Activated CD4-positive, alpha-beta memory T cell treated with anti-CD3 and anti-CD28 coated beads for 36 hours (primary cell): ENCODE measurements at regions not wholly inside any gene's neighbourhood (a gene's known extent, or its start where the extent isn't known, plus 50 kb on each side); places are given as distances from the start of the nearest gene placed in this dataset.
"Not testable (repeated sequence)": the region's sequence is repeated elsewhere in the genome, so short reads cannot be mapped to it uniquely, and the experiment has no call there.

ENCODE experiments used
- CTCF ChIA-PET: fragments of 350-600 bp; sonication (Branson Sonifier 250); formaldehyde crosslinking; loops from one replicate; lab custom pipeline; 2021; ENCODE audit warnings: antibody characterized with exemption, inconsistent platforms; lab: Charles Lee
- POLR2A ChIA-PET: fragments of 350-600 bp; sonication (Branson Sonifier 250); formaldehyde crosslinking; loops from one replicate; lab custom pipeline; 2021; ENCODE audit warnings: antibody characterized with exemption; lab: Charles Lee
- DNase-seq: peaks from one replicate; pipeline ENCODE4 v3.0.0-alpha.2; 2020
- H3K27ac Mint-ChIP-seq: one replicate; pipeline ENCODE4 v1.8.0; 2021; ENCODE audit warnings: mixed read lengths
- H3K27me3 Mint-ChIP-seq: one replicate; pipeline ENCODE4 v1.8.0; 2021; ENCODE audit warnings: mixed read lengths
- H3K36me3 Mint-ChIP-seq: one replicate; pipeline ENCODE4 v1.8.0; 2021; ENCODE audit warnings: mixed read lengths
- H3K4me1 Mint-ChIP-seq: one replicate; pipeline ENCODE4 v1.8.0; 2021; ENCODE audit warnings: low read depth, mixed read lengths
- H3K4me3 Mint-ChIP-seq: one replicate; pipeline ENCODE4 v1.8.0; 2021; ENCODE audit warnings: mild to moderate bottlenecking, mixed read lengths
- H3K9me3 Mint-ChIP-seq: one replicate; pipeline ENCODE4 v1.8.0; 2021; ENCODE audit warnings: mixed read lengths
- intact Hi-C: fragments of 100-400 bp; cut with micrococcal nuclease; formaldehyde crosslinking; loops from one replicate; pipeline ENCODE4 v1.15.1; 2023

DNA sequence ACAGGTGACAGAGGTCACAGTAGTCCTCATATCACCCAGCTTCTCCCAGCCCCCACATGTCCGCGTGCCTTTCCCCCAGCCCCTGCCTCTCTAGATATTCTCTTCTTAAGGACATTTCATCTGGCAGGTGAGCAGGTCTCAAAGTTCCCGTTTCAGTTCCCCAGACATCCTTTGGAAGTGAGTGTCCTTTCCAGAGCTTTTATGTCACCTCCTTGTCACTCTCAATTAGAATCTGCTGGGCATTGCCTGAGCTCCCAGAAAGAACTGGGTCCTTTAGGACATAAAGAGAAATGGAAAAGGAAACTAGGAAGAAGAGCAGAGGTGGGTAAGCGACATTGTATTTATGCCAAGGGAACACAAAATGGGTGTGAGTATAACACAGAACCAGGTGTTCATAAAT, 66.9 kb upstream of the CEP85L start:
- peaks cover 42% of the 10 kb centered on the region for H3K4me1 Mint-ChIP-seq
- H3K36me3 Mint-ChIP-seq: no peaks in the 10 kb centered on the region
- DNase-seq: no peak
- H3K4me3 Mint-ChIP-seq: no peak overlapping the region
- ChIA-PET CTCF (interaction anchor here (0.6 kb wide), 1 partner anchor 10 kb away, joined by 3 read pairs; no protein-coding TSS in a partner anchor), POLR2A (interaction anchor here (1.0 kb wide), 1 partner anchor 9 kb away, joined by 3 read pairs; no protein-coding TSS in a partner anchor)
- intact Hi-C loops: no loop called here
- H3K27ac Mint-ChIP-seq: no peak overlapping the region
- H3K9me3 Mint-ChIP-seq: no peaks in the 10 kb centered on the region
- H3K27me3 Mint-ChIP-seq: no peaks in the 10 kb centered on the region

DNA sequence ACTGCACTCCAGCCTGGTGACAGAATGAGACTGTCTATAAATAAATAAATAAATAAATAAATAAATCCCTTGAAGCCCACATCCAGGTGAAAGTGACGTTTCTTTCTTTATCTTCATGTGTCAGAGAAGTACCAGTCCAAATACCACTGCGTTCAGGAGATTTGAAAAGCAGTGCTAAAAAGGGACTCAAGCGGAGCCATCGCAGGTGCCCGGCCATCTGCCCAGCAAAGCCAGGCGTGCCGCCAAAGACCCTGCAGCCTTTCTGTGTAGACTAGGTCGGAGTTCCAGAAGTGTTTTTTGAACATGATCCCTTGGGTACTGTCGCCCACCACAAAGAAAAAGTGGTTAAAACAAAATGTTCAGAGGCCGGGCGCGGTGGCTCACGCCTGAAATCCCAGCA, 65.7 kb upstream of the CEP85L start:
- Mint-ChIP-seq H3K4me1 (peaks cover 49% of the 10 kb centered on the region), H3K27ac (no peak overlapping the region), H3K9me3 (no peaks in the 10 kb centered on the region), H3K4me3 (no peak overlapping the region), H3K36me3 (no peaks in the 10 kb centered on the region), H3K27me3 (no peaks in the 10 kb centered on the region)
- no peak for DNase-seq
- intact Hi-C loops: no loop called here
- POLR2A ChIA-PET: no interaction called here
- CTCF ChIA-PET: no interaction called here

DNA sequence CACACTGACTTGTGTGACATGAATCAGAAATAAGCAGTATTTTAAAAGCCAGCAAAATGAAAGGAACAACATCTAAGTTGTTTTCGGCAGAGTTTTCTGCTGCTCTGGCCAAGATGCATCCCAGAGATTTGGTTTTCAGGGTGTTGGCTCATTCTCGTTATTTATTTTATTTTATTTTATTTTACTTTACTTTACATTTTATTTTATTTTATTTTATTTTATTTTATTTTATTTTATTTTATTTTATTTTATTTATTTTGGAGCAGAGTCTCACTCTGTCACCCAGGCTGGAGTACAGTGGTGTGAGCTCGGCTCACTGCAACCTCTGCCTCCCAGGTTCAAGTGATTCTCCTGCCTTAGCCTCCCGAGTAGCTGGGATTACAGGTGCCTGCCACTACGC, 64.5 kb upstream of the CEP85L start:
- H3K4me1 Mint-ChIP-seq: peaks cover 57% of the 10 kb centered on the region
- H3K27ac Mint-ChIP-seq, H3K27me3 Mint-ChIP-seq, POLR2A ChIA-PET, H3K36me3 Mint-ChIP-seq, DNase-seq, H3K9me3 Mint-ChIP-seq, H3K4me3 Mint-ChIP-seq, intact Hi-C loops, CTCF ChIA-PET: not testable (repeated sequence)

DNA sequence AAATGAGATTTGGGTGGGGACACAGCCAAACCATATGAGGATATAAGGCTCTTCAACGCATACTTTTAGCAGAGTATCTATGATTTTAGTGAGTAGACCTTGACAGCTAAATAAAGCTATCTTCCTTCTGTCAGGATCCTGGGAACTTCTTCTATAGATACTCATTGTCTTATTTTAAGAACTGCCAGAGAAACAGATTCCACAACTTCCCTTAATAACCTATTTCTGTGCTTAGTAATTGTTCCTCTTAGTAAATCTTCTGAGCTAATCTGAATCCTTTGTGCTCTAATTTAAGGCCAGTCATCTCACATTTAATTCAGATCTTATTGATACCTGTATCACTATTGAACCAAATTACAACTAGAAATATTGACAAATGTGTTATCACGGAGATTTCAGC, 64.0 kb upstream of the CEP85L start:
- Mint-ChIP-seq H3K27ac (no peak overlapping the region), H3K4me3 (no peak overlapping the region), H3K9me3 (no peaks in the 10 kb centered on the region), H3K36me3 (no peaks in the 10 kb centered on the region), H3K4me1 (peaks cover 57% of the 10 kb centered on the region), H3K27me3 (no peaks in the 10 kb centered on the region)
- ChIA-PET POLR2A (no interaction called here), CTCF (no interaction called here)
- intact Hi-C loops: no loop called here
- DNase-seq: no peak

- H3K36me3 Mint-ChIP-seq: no peaks in the 10 kb centered on the region
- CTCF ChIA-PET: no interaction called here
- intact Hi-C loops: no loop called here
- H3K27ac Mint-ChIP-seq: no peak overlapping the region
- DNase-seq: no peak
- no peak overlapping the region for H3K4me3 Mint-ChIP-seq
- no peaks in the 10 kb centered on the region for H3K9me3 Mint-ChIP-seq
- POLR2A ChIA-PET: no interaction called here
- peaks cover 56% of the 10 kb centered on the region for H3K4me1 Mint-ChIP-seq
- H3K27me3 Mint-ChIP-seq: no peaks in the 10 kb centered on the region
Observed at GRCh38 chr6:118714756-118715155, 63.4 kb upstream of the CEP85L start.

DNA sequence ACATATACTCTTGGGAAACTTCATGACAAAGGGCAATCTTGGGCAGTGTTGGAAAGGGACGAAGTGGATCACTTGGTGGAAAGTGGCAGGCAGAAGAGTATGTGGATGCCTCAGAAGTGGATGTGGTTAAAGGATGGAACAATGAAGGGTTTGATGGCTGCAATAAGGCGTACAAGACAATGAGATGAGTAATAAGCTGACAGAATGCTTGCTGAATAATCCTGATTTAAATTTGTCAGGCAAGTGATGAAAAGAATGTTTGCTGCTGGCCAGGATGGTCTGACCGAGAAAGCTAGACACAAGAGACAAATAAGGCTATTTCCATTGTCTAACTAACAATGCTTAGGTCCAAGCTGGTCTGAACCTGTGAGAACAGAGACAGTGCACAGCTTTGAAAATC, 61.6 kb upstream of the CEP85L start:
- no peaks in the 10 kb centered on the region for H3K27me3 Mint-ChIP-seq
- ChIA-PET CTCF (interaction anchor here (1.1 to 3.4 kb wide), 4 partner anchors 12 to 44 kb away, joined by 3 to 18 read pairs (median 4); no protein-coding TSS in a partner anchor), POLR2A (interaction anchor here (0.9 to 1.3 kb wide), 3 partner anchors 13 to 62 kb away, joined by 3 to 6 read pairs (median 4); partner anchors contain the start of gene CEP85L)
- H3K27ac Mint-ChIP-seq: peak overlapping the region; percentile 18
- no peaks in the 10 kb centered on the region for H3K9me3 Mint-ChIP-seq
- no peak for DNase-seq
- peaks cover 46% of the 10 kb centered on the region for H3K4me1 Mint-ChIP-seq
- H3K36me3 Mint-ChIP-seq: peaks cover 4% of the 10 kb centered on the region
- intact Hi-C loops: no loop called here
- no peak overlapping the region for H3K4me3 Mint-ChIP-seq

DNA sequence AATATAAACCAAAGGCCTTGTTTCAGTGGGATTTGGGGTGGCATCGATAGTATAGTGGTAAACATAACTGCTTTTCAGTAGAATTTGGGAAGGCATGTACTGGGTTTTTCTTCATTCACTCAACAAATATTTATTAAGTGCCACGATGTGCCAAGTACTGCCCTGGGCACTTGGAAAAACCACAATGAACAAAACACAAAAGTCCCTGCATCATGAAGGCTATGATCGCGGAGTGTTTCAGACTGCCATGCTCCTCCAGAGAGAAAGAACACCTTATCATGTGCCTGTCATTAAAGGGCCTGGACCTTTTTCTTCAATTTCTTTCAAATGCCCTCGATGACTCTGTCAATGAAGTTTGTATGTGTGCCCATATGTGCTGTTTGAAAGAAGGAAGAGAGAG, 59.2 kb upstream of the CEP85L start:
- CTCF ChIA-PET: interaction anchor here (0.8 to 2.7 kb wide), 8 partner anchors 9 to 186 kb away, joined by 3 to 14 read pairs (median 4); no protein-coding TSS in a partner anchor
- Mint-ChIP-seq H3K9me3 (no peaks in the 10 kb centered on the region), H3K27ac (peak overlapping the region; percentile 98), H3K4me3 (peak overlapping the region; percentile 95), H3K27me3 (no peaks in the 10 kb centered on the region), H3K36me3 (peaks cover 6% of the 10 kb centered on the region), H3K4me1 (peaks cover 65% of the 10 kb centered on the region)
- intact Hi-C loops: loop anchor here (1.0 to 2.0 kb wide), 10 partner anchors 9 to 183 kb away; partner anchors contain the start of gene CEP85L
- DNase-seq: no peak
- POLR2A ChIA-PET: interaction anchor here (0.9 to 2.2 kb wide), 6 partner anchors 9 to 186 kb away, joined by 3 to 25 read pairs (median 6); no protein-coding TSS in a partner anchor

GRCh38 chr6:118709859-118710350, 58.5 kb upstream of the CEP85L start:
- Mint-ChIP-seq H3K27ac (peak overlapping the region; percentile 98), H3K36me3 (peaks cover 6% of the 10 kb centered on the region), H3K4me3 (peak overlapping the region; percentile 95), H3K4me1 (peaks cover 72% of the 10 kb centered on the region), H3K9me3 (no peaks in the 10 kb centered on the region), H3K27me3 (no peaks in the 10 kb centered on the region)
- CTCF ChIA-PET: interaction anchor here (0.7 to 2.7 kb wide), 16 partner anchors 9 to 640 kb away, joined by 3 to 14 read pairs (median 5); no protein-coding TSS in a partner anchor
- peak; percentile 88 for DNase-seq
- intact Hi-C loops: loop anchor here (1.0 to 5.0 kb wide), 13 partner anchors 9 to 367 kb away; partner anchors contain the start of gene CEP85L
- POLR2A ChIA-PET: interaction anchor here (0.6 to 2.2 kb wide), 21 partner anchors 8 to 227 kb away, joined by 3 to 25 read pairs (median 6); partner anchors contain the start of genes ASF1A and CEP85L

- ChIA-PET POLR2A (interaction anchor here (0.8 to 2.2 kb wide), 16 partner anchors 8 to 188 kb away, joined by 3 to 25 read pairs (median 6); partner anchors contain the start of gene CEP85L), CTCF (interaction anchor here (0.6 to 2.7 kb wide), 12 partner anchors 11 to 1149 kb away, joined by 3 to 14 read pairs (median 4); partner anchors contain the start of gene CEP85L)
- DNase-seq: no peak
- Mint-ChIP-seq H3K9me3 (no peaks in the 10 kb centered on the region), H3K36me3 (peaks cover 6% of the 10 kb centered on the region), H3K4me1 (peaks cover 78% of the 10 kb centered on the region), H3K27me3 (no peaks in the 10 kb centered on the region), H3K4me3 (peak overlapping the region; percentile 95), H3K27ac (peak overlapping the region; percentile 98)
- intact Hi-C loops: loop anchor here (2.0 to 5.0 kb wide), 3 partner anchors 78 to 368 kb away; no protein-coding TSS in a partner anchor
Observed at GRCh38 chr6:118708744-118709143, 57.4 kb upstream of the CEP85L start.

DNA sequence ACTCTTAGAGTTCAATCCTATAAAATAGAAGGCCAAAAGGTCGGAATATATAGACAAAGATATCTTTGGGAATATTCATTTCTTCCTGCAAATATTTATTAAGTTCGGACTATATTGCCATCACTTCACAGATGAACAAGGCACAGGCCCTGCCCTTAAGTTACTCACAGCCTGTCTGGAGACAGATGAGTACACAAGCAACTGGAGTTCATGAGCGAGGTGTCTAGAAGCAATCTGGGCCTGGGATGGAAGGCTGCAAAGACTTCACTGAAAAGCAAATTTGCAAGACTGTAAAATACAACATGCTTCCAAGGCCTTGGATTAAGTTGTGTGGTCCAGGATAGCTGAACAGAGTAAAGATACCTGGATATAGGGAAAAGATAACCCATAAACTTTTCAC, 56.7 kb upstream of the CEP85L start:
- intact Hi-C loops: loop anchor here (2.0 to 5.0 kb wide), 3 partner anchors 77 to 369 kb away; no protein-coding TSS in a partner anchor
- Mint-ChIP-seq H3K27ac (peak overlapping the region; percentile 98), H3K36me3 (peaks cover 6% of the 10 kb centered on the region), H3K4me1 (peaks cover 71% of the 10 kb centered on the region), H3K27me3 (no peaks in the 10 kb centered on the region), H3K9me3 (no peaks in the 10 kb centered on the region), H3K4me3 (peak overlapping the region; percentile 95)
- POLR2A ChIA-PET: interaction anchor here (1.4 to 2.2 kb wide), 5 partner anchors 14 to 92 kb away, joined by 3 to 12 read pairs (median 8); no protein-coding TSS in a partner anchor
- peak; percentile 38 for DNase-seq
- CTCF ChIA-PET: interaction anchor here (0.6 to 2.7 kb wide), 7 partner anchors 10 to 1148 kb away, joined by 3 to 13 read pairs (median 3); partner anchors contain the start of gene CEP85L

- ChIA-PET CTCF (interaction anchor here (1.0 to 2.5 kb wide), 6 partner anchors 14 to 80 kb away, joined by 3 to 12 read pairs (median 4); no protein-coding TSS in a partner anchor), POLR2A (interaction anchor here (0.8 to 1.7 kb wide), 5 partner anchors 9 to 45 kb away, joined by 3 to 4 read pairs (median 4); no protein-coding TSS in a partner anchor)
- peak overlapping the region; percentile 78 for H3K27ac Mint-ChIP-seq
- no peaks in the 10 kb centered on the region for H3K9me3 Mint-ChIP-seq
- intact Hi-C loops: loop anchor here (1.0 to 5.0 kb wide), 3 partner anchors 8 to 149 kb away; no protein-coding TSS in a partner anchor
- peak overlapping the region; percentile 66 for H3K4me3 Mint-ChIP-seq
- H3K4me1 Mint-ChIP-seq: peaks cover 60% of the 10 kb centered on the region
- no peaks in the 10 kb centered on the region for H3K27me3 Mint-ChIP-seq
- peaks cover 6% of the 10 kb centered on the region for H3K36me3 Mint-ChIP-seq
- no peak for DNase-seq
Observed at GRCh38 chr6:118706702-118707101, 55.3 kb upstream of the CEP85L start.
